OCI-LY7 (cell line): ENCODE measurements at regions not wholly inside any gene's neighbourhood (a gene's known extent, or its start where the extent isn't known, plus 50 kb on each side); places are given as distances from the start of the nearest gene placed in this dataset.

Experiments
- BruUV-seq: library from RNA; stranded (reverse); fragments of 400-500 nt; replicated peaks from 2 replicates; lab custom pipeline; 2021; lab: Mats Ljungman, UMichigan
- CTCF ChIA-PET: fragments of 300-600 bp; sonication (Branson Sonifier 250); formaldehyde crosslinking; loops from one replicate; lab custom pipeline; 2022; ENCODE audit warnings: antibody characterized with exemption; ENCODE audit not compliant: unreplicated experiment; lab: Charles Lee
- POLR2A ChIA-PET: fragments of 300-600 bp; sonication (Branson Sonifier 250); formaldehyde crosslinking; loops from one replicate; lab custom pipeline; 2022; ENCODE audit warnings: antibody characterized with exemption; lab: Charles Lee
- DNase-seq: peaks from one replicate; pipeline ENCODE4 v3.0.0-alpha.2; 2015; ENCODE audit warnings: low spot score
- H2AFZ ChIP-seq: fragments of 200-600 bp; sonication (generic), shearing (Covaris generic); 2 replicates; pipeline ENCODE4 v1.6.1; 2014; ENCODE audit warnings: mild to moderate bottlenecking, antibody characterized with exemption, low read length, moderate library complexity
- H3K27ac ChIP-seq: fragments of 200-600 bp; sonication (generic); 2 replicates; pipeline ENCODE4 v1.5.1; 2014; ENCODE audit warnings: mixed run types, low read depth, mild to moderate bottlenecking, moderate library complexity, low read length, inconsistent platforms; ENCODE audit not compliant: poor library complexity, severe bottlenecking
- H3K36me3 ChIP-seq: fragments of 200-600 bp; sonication (generic); 2 replicates; pipeline ENCODE4 v1.6.1; 2014; ENCODE audit warnings: mild to moderate bottlenecking, antibody characterized with exemption, low read length, moderate library complexity, mixed read lengths; ENCODE audit not compliant: insufficient read depth
- H3K4me1 ChIP-seq: fragments of 200-600 bp; sonication (generic); 2 replicates; pipeline ENCODE4 v1.5.1; 2014; ENCODE audit warnings: mild to moderate bottlenecking, low read length; ENCODE audit not compliant: insufficient read depth, poor library complexity, severe bottlenecking
- H3K4me2 ChIP-seq: fragments of 200-600 bp; sonication (generic); 2 replicates; pipeline ENCODE4 v1.6.1; 2014; ENCODE audit warnings: mild to moderate bottlenecking, low read length
- H3K4me3 ChIP-seq: fragments of 200-600 bp; sonication (generic); 2 replicates; pipeline ENCODE4 v1.5.1; 2014; ENCODE audit warnings: mild to moderate bottlenecking, low read depth, low read length; ENCODE audit not compliant: poor library complexity, severe bottlenecking
- H3K79me2 ChIP-seq: fragments of 200-600 bp; sonication (generic); 2 replicates; pipeline ENCODE4 v1.6.1; 2016; ENCODE audit warnings: low read depth, mild to moderate bottlenecking, low read length, moderate library complexity, mixed read lengths; ENCODE audit not compliant: insufficient read depth
- H3K9me2 ChIP-seq: fragments of 200-600 bp; sonication (generic); 2 replicates; pipeline ENCODE4 v1.6.1; 2016; ENCODE audit warnings: mild to moderate bottlenecking, low read length, mixed read lengths; ENCODE audit not compliant: insufficient read depth
- H3K9me3 ChIP-seq: fragments of 200-600 bp; sonication (generic); 2 replicates; pipeline ENCODE4 v1.6.1; 2014; ENCODE audit warnings: mild to moderate bottlenecking, mixed run types, low read length, mixed read lengths
- H4K20me1 ChIP-seq: fragments of 200-600 bp; sonication (generic); 2 replicates; pipeline ENCODE4 v1.6.1; 2014; ENCODE audit warnings: mild to moderate bottlenecking, antibody characterized with exemption, low read length, moderate library complexity, mixed read lengths; ENCODE audit not compliant: insufficient read depth
- EZH2phosphoT487 ChIP-seq: fragments of 200-600 bp; sonication (generic); IDR thresholded peaks from 2 replicates; pipeline ENCODE4 v1.6.1; 2018; ENCODE audit warnings: low read depth, borderline replicate concordance, mild to moderate bottlenecking, mixed run types, antibody characterized with exemption, low read length, moderate library complexity, mixed read lengths
- intact Hi-C: fragments of 100-400 bp; cut with micrococcal nuclease; formaldehyde crosslinking; loops from one replicate; pipeline ENCODE4 v1.10.0; 2022; ENCODE audit not compliant: unreplicated experiment
- TF ChIP-seq, protein P1 (sequence below): fragments of 200-600 bp; sonication (generic); conservative IDR thresholded peaks from 2 replicates; pipeline ENCODE4 v1.5.1; 2014; ENCODE audit warnings: mild to moderate bottlenecking, antibody characterized with exemption, low read length, moderate library complexity, mixed read lengths

GRCh38 chr6:145091586-145092142, 643.7 kb downstream of the EPM2A start:
- intact Hi-C loops, result no loop called here
- no peaks in the 10 kb centered on the region for H3K79me2 ChIP-seq
- H4K20me1 ChIP-seq, result no peaks in the 10 kb centered on the region
- no peak for TF ChIP-seq EZH2phosphoT487
- TF ChIP-seq, protein P1, sequence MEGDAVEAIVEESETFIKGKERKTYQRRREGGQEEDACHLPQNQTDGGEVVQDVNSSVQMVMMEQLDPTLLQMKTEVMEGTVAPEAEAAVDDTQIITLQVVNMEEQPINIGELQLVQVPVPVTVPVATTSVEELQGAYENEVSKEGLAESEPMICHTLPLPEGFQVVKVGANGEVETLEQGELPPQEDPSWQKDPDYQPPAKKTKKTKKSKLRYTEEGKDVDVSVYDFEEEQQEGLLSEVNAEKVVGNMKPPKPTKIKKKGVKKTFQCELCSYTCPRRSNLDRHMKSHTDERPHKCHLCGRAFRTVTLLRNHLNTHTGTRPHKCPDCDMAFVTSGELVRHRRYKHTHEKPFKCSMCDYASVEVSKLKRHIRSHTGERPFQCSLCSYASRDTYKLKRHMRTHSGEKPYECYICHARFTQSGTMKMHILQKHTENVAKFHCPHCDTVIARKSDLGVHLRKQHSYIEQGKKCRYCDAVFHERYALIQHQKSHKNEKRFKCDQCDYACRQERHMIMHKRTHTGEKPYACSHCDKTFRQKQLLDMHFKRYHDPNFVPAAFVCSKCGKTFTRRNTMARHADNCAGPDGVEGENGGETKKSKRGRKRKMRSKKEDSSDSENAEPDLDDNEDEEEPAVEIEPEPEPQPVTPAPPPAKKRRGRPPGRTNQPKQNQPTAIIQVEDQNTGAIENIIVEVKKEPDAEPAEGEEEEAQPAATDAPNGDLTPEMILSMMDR, result no peak
- POLR2A ChIA-PET, result no interaction called here
- BruUV-seq, result no TSS peak
- no peak overlapping the region for H3K4me2 ChIP-seq
- no peak overlapping the region for H2AFZ ChIP-seq
- H3K27ac ChIP-seq, result no peak overlapping the region
- H3K9me3 ChIP-seq, result no peaks in the 10 kb centered on the region
- CTCF ChIA-PET, result no interaction called here
- H3K9me2 ChIP-seq, result no peaks in the 10 kb centered on the region
- no peak overlapping the region for H3K4me3 ChIP-seq
- H3K36me3 ChIP-seq, result no peaks in the 10 kb centered on the region
- H3K4me1 ChIP-seq, result no peaks in the 10 kb centered on the region
- DNase-seq, result no peak

DNA sequence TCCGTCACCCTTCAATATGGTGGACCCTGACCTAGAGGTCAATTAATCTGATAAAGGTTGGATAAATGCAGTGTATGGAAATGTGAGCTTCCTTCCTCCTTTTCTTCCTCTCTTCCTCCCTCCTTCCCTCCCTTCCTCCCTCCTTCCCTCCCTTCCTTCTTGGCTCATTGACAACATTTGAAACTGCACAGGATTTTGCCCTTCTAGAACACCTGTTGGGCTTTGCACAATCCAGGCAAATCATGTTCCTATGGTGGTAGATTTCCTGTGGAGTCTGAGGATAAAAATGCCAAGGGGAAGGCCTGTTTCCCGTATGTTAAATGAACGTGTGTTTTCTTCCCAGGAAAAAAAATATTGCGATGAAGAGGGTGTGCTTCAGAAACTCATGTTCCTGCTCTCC, 642.8 kb downstream of the EPM2A start:
- no peaks in the 10 kb centered on the region for H3K79me2 ChIP-seq
- ChIA-PET CTCF (no interaction called here), POLR2A (no interaction called here)
- no peak for DNase-seq
- no TSS peak for BruUV-seq
- no peaks in the 10 kb centered on the region for H3K9me3 ChIP-seq
- H3K4me3 ChIP-seq, result no peak overlapping the region
- H3K4me2 ChIP-seq, result no peak overlapping the region
- no peaks in the 10 kb centered on the region for H3K36me3 ChIP-seq
- intact Hi-C loops, result no loop called here
- no peak overlapping the region for H2AFZ ChIP-seq
- no peak overlapping the region for H3K27ac ChIP-seq
- no peaks in the 10 kb centered on the region for H3K9me2 ChIP-seq
- no peak for TF ChIP-seq EZH2phosphoT487
- TF ChIP-seq, protein P1, result no peak
- no peaks in the 10 kb centered on the region for H4K20me1 ChIP-seq
- no peaks in the 10 kb centered on the region for H3K4me1 ChIP-seq

DNA sequence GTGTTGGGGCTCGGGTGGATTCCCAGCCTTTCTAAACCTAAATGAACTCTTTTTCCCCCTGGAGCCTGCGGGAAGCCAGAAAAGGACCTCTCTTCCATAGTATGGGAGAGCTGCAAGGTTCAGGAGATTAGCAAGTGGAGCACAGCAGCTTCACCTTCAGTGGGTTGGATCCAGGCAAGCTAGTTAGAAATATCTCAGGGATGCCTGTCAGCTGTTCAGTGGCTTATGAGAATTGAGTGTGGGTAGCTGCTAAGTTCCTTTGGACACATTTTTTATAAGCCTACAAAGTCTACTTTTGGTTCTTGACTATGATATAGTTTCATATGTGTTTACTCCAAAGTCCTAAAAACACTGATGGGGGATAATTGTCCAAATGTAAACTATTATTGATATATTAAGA, 642.1 kb downstream of the EPM2A start:
- BruUV-seq, result no TSS peak
- Histone ChIP-seq H3K4me2 (no peak overlapping the region), H3K9me2 (no peaks in the 10 kb centered on the region), H3K27ac (no peak overlapping the region), H3K9me3 (no peaks in the 10 kb centered on the region), H3K79me2 (no peaks in the 10 kb centered on the region), H3K36me3 (no peaks in the 10 kb centered on the region), H4K20me1 (no peaks in the 10 kb centered on the region), H2AFZ (no peak overlapping the region), H3K4me1 (no peaks in the 10 kb centered on the region), H3K4me3 (no peak overlapping the region)
- ChIA-PET POLR2A (no interaction called here), CTCF (no interaction called here)
- no peak for DNase-seq
- TF ChIP-seq, protein P1, result no peak
- no peak for TF ChIP-seq EZH2phosphoT487
- intact Hi-C loops, result no loop called here
